Renal pelvis (tissue), 1 donor: ENCODE measurements at regions not wholly inside any gene's neighbourhood (a gene's known extent, or its start where the extent isn't known, plus 50 kb on each side); places are given as distances from the start of the nearest gene placed in this dataset.
"Not testable (repeated sequence)": the region's sequence is repeated elsewhere in the genome, so short reads cannot be mapped to it uniquely, and the experiment has no call there.

Experiments
- DNase-seq: peaks from one replicate; pipeline ENCODE4 v3.0.0-alpha.2; 2013

GRCh38 chr7:137110091-137110509, 233.4 kb downstream of the PTN start:
- DNase-seq = no peak

DNA sequence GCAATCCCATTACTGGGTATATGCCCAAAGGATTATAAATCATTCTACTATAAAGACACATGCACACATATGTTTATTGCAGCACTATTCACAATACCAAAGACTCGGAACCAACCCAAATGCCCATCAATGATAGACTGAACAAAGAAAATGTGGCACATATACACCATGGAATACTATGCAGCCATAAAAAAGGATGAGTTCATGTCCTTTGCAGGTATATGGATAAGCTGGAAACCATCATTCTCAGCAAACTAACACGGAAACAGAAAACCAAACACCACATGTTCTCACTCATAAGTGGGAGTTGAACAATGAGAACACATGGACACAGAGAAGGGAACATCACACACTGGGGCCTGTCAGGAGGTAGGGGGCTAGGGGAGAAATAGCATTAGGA, 235.7 kb downstream of the PTN start:
- DNase-seq = not testable (repeated sequence)

- DNase-seq = not testable (repeated sequence)
Observed at GRCh38 chr7:137103526-137103925, 235.1 kb downstream of the CHRM2 start.

- DNase-seq = no peak
Observed at GRCh38 chr7:137097111-137097510, 228.7 kb downstream of the CHRM2 start.

- DNase-seq = no peak
Observed at GRCh38 chr7:137096607-137097006, 228.2 kb downstream of the CHRM2 start.

GRCh38 chr7:137093198-137093597, 224.7 kb downstream of the CHRM2 start:
- DNase-seq = no peak

GRCh38 chr7:137091396-137091795, 222.9 kb downstream of the CHRM2 start:
- no peak for DNase-seq

DNA sequence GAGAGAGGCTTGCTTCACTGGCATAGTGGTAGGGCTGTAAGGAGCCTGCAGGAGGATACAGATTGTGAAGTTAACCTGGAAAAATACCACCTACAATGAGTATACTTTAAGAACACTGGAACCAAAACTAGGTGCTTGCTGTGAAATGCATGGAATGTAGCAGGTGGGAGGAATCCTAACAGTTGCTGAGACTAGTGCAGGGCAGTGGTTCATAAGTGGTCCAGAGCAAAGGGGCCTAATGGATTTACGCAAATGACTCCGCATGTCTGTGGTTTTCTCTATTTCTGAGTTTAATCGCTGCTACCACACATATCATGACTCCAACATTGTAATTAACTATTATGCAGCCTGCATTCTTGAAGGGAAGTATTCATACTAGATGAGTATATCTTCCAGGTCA, 218.4 kb downstream of the CHRM2 start:
- no peak for DNase-seq

DNA sequence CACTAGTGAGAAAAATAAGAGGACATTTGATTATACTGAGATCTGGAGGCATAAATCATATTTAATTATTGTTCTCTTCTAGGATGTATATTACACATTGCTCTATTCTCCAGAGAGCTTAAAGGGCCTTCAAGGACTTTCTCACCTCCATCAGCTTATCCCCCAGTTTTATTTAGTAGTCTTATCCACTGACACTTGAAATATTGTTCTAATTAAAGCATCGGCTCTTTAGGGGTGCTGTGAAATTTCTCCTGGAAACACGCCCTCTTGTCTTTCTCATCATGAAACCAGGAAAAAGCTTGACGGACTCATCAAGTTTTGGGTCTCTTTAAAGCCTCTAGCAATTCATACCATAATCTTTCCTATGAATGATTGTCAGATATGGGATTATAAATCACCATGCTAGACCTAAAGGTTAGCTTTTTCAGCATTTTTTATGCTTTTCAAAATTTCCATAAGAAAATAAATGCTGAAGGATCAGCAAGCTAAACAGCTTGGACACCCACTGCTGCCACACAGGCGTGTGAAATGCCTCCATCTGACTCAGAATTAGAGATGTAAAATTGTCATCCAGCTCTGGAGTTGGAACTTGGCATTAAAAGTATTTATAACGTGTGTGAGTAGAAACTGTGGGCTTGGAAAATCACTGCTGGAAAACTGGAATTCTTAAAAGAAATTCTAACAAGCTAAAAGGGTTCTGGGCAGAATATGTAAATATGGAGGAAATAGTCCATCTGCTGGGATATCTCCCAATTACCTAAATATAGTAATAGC, 216.3 kb downstream of the CHRM2 start:
- no peak for DNase-seq

DNA sequence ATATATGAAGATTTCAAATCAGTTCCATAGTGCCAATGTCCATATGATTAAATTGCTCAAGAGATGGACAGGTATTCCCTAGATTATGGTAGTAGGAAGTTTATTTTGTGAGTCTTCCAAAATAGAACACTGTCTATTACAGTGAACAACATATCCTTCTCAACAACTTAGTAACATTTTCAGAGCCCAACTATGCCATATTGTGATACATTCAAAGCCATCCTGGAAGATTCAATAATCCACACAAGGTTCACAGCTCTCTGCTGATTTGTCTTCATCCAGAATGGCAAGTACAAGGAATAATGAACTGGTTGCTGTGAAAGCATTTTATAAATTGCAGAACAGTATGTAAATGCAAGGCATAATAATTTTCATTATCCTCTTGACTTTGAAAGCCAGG, 213.9 kb downstream of the CHRM2 start:
- no peak for DNase-seq

- DNase-seq = no peak
Observed at GRCh38 chr7:137081321-137082093, 213.1 kb downstream of the CHRM2 start.

GRCh38 chr7:137080516-137081203, 212.2 kb downstream of the CHRM2 start:
- no peak for DNase-seq

DNA sequence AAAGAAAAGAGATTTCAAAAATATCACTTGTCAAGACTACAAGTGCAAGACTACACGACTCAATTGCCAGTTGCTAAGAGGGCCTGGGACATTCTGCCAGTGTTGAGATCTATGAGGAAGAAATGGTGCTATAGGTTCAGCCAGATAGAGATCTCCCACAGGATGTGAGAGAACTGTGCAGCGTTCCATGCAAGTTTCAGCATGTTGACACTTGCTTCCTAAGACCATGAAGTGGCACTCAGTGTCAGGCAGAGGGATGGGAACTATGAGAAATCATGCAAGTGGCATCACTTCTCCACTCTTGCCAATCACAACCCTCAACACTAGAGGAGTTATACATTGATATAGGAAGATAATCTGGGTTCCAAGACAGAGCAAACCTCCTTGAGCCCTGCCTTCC, 210.3 kb downstream of the CHRM2 start:
- no peak for DNase-seq

GRCh38 chr7:137074391-137075030, 206.1 kb downstream of the CHRM2 start:
- no peak for DNase-seq

DNA sequence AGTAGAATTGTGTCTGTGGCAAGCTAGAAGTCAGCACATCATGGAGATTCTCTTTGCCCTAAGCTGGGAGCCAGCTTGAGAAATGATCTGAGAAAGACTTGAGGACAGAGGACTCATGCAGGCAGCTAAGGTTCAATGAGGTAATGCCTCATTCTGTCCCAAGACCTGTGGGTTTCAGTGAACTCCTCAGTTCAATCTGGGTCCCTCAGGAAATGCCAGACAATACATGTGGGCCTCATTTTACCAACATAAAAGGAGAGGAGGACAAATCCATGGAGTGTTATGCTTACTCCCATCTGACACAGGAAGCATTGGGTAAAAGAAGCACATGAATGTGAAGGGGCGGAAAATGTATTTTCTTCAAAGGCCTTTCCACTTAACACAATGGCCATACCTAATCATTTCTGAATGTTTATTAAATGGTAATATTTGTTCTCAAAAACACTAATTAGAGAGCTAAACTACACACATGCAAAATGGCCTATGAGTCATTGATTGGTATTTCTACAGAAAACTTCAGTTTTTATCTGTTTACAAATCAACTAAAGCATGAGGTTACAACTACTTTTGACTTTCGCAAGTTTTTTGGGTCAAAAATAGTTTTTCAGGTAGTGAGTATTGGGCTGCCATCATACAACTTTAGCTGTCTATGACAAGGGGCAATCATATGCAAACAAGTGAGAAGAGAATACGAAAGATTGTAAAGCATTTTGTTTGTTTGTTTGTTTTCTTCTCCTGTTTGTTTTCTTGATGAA, 205.3 kb downstream of the CHRM2 start:
- no peak for DNase-seq
